GM21390 (cell line): ENCODE measurements at regions not wholly inside any gene's neighbourhood (a gene's known extent, or its start where the extent isn't known, plus 50 kb on each side); places are given as distances from the start of the nearest gene placed in this dataset.

ENCODE experiments used
- ATAC-seq: cut with Tn5 transposase; IDR thresholded peaks from one replicate; pipeline ENCODE4 v1.9.1; 2021; ENCODE audit not compliant: unreplicated experiment

DNA sequence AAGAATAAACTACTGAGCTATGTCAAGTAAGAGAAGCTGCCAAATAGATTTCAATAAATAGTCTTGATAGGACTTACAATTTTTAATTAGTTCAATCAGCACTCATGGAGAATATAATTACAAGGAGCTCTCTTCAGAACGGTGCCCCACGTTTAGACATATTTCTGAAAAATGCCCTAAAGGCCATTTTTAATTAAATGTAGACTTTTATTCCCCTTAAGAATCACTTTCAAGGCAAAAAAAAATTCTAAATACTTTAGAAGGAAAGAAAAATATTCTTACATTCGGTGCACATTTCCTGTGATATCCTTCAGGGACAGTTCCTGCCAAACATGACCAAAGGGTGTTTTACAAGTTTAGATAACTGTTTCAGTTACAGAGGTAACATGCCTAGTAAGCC is 202.5 kb upstream of the CDH7 start:
- ATAC-seq, result no peak

DNA sequence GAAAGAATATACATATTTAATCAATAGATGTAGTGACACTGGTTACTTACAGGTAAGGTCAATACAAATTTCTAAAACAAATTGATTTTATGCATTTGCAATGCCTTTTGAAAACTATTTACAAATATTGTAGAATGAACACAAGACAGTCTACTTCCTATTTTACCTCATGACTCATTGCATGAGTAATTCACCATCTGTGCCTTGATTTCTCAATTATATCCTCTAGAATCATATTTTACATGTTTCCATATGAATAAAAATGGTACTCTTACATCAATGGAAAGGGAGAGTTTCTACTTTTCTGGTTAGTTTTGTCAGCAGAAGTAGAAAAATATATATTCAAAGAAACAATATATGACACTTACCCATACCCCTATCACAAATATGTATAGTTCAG is 203.8 kb upstream of the CDH7 start:
- no peak for ATAC-seq

DNA sequence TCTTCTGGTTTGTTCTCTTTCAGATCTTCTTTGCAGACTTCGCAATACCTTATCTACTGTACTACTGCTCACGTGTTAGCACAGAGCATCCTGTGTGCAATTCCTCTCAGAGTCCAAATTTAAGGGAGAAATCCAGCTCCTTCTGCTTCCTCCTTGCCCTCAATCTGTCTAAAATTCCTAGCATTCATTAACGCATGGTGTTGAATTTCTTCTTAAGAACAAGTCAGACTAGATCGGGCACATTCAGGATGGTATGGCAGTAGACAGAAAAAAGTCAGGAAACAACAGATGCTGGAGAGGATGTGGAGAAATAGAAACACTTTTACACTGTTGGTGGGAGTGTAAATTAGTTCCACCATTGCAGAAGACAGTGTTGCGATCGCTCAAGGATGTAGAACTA is 206.1 kb upstream of the CDH7 start:
- ATAC-seq, result no peak

DNA sequence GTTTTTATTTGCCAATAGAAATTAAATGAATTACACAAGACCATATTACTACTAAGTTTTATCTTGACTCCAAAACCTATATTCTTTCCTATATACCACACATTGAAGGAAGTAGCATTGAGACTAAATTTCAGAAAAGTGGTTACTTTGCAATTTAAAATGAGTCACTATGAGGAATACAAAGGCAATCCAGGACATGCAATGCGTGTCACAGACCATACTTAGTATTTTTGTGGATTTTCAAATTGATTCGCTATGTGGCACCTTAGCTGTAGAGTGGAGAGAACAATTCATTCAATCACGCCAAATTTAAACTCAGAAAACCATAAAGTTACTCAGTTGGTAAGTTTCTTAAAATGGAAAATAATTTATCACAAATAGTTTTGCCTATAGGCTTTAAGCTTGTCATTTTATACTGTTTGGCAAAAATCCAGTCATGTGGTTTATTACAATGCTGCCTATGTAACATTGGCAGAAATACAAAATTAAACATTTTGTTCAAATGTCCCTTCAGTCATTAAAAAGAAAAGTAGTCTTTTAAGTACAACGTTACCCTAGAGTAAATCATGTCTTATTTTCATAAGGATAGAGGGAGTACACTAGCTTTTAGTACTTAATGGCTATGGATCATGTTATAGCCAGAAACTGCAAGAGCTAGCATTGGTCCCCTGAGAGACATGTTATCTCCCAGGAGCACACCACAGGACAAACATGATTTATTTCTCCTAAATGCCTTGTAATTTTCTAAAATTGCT is 222.8 kb upstream of the CDH7 start:
- no peak for ATAC-seq

DNA sequence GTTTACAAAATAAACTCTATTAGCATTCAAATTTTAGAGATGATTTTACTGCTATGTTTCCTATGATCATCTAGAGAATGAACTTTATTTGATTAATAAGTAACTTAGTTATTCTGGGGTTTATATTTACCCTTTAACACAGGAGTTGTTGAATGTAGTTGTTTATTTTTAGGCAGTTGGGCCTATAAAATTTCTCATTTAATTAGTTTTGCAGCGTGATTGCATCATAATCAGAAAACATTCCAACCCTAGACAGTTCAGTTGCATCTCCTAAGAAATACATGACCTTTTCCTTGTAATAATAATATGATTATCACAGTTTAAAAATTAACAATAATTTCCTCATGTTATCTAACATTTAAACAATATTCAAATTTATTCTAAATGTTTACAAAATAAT is 224.7 kb upstream of the CDH7 start:
- ATAC-seq, result no peak

DNA sequence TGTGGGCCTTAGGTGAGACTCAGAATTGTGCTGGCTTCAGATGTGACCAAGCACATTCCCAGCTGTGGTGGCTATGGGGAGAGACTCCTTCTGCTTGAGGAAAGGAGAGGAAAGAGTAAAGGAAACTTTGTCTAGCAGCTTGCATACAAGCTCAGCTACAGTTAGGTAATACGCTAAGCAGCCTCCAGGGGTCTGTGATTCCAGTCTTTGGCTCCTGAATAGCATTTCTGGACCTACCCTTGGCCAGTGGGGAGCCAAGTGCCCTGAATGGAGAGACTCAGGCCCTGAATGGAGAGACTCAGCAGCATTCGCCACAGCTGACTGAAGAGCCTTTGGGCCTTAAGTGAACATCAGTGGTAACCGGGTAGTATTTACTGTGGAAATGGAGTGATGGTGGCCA is 227.4 kb upstream of the CDH7 start:
- ATAC-seq, result no peak

DNA sequence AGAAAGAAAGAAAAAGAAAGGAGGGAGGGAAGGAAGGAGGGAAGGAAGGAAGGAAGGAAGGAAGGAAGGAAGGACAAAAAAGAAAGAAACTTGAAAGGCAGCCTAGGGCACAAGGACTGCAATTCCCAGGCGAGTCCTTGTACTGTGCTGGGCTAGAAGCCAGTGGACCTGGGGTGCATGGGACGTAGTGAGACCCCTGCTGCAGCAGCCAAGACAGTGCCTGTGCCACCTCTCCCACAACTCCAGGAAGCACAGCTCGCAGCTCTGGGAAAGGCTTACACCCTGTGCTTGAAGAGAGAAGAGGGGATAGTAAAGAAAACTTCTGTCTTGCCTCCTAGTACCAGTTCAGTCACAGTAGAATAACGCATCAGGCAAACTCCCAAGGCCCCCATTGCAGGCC is 227.9 kb upstream of the CDH7 start:
- no peak for ATAC-seq

DNA sequence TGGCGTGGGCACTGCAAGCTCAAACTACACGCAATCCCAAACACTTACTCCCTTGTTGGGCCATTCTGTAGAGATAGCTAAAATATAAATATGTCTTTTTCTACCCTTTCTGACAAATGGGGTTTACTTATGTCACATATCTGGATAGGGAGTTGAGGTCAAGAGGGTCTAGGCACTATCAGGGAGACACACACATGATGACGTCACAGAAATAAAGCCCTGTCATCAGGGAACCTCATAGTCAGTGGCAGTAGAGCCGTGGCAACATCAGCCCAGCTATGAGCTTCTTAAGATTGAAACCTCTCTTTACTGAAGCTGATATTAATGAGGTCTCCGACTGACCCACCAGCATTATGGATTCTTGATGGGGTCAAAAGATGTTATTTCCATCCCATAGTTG is 234.6 kb upstream of the CDH7 start:
- ATAC-seq, result no peak

DNA sequence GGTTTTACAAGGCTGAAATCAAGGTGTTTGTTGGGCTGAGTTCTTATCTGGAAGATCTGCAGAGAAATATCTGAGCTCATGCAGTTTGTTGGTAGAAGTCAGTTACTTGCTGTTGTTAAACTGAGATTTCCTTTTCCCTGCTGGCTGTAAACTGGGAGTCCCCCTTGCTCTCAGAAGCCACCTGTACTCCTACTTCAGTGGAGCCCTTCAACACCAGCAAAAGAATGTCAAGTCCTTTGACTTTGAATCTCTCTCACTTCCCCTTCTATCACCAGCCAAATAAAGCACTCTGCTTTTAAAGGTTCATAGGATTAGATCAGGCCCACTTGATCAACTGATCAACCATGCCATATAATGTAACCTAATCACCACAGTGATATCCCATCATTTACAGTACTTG is 252.2 kb upstream of the CDH7 start:
- no peak for ATAC-seq

DNA sequence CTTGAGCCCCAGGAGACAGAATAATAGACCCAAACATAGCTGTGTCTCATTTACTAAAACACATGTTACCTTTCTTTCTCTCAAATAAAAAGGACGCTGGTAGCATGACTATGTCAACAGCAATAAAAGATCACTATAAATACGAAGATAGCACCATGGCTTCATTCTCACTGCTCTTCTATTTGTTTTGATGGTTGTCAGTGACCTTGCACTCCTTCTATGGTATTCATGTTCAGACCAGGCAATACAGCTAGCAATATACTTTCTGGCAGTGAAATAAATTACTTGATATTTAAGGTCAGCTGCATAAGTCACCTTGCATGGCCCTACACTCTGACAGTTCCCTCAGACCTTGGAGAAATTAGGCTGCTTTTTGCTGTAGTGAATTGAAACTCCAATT is 263.2 kb upstream of the CDH7 start:
- no peak for ATAC-seq

DNA sequence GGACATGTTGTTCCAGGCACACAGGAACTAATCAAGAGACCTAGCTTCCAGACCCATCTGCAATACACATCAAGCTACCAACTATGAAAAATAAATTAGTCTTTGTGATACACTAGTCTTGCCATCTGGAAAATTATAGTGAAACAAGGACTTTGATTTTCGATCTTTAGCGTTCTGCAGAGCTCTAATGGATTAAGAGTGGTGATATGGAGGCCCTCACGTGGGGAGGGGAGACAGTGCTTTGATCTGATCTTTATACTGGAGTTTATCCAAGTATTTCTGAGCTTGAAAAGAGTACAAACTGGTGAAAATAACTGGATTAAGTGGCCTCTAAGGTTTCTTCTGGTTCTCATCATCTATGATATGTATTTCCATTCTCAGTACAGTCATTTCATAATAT is 273.4 kb upstream of the CDH7 start:
- no peak for ATAC-seq

DNA sequence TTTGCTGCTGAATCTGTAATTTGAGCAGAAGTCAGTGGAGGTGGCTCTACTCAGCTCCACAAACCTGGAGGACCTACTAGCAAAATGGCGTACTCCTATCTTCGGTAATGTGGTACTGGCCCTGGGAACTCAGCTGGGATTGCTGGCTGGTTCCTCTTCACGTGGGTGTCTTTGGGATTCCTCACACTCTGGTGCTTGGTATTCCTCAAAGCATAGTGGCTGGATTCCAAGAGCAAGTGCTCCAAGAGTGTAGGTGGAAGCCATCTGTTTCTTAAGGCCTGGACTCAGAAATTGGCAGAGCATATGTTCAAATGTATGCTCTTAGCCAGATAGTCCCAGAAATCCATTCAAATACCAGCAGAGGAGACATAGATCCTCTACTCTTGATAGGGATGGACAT is 281.9 kb upstream of the CDH7 start:
- ATAC-seq, result no peak

DNA sequence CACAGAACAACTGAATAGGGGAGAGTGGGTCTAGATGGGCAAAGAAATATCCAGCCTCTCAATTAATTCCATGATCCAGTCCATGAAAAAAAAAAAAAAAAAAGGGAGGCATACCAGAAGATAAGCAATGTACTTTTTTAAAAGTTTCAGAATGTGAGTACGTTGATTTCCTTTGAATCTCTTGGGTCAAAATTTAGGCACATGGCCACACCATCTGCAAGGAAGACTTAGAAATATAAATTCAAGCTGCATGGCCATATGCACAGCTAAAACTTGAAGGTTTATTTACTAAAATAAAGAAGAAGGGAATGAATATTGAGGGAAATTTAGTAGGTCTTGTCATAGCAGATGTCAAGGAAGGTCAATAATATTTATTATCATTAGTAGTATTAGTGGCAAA is 286.5 kb upstream of the CDH7 start:
- ATAC-seq, result no peak

DNA sequence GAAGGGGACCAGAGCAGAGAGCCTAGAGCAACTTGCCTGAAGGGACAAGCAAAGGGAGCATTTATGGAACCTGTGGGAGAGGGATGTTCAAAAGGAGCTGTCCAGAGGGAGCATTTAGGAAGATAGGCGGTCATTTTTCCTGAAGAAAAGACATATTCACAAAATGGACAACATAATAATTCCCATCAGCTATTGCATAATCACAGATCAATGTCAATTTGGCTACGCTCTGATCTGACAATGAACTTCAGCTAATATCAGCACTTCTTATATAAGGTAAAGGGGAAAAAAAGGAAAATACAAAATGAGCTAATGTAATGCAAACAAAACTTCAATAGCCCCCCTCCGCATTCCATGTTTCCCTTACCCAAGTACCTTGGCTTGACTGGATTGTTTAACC is 291.1 kb upstream of the CDH7 start:
- ATAC-seq, result no peak

DNA sequence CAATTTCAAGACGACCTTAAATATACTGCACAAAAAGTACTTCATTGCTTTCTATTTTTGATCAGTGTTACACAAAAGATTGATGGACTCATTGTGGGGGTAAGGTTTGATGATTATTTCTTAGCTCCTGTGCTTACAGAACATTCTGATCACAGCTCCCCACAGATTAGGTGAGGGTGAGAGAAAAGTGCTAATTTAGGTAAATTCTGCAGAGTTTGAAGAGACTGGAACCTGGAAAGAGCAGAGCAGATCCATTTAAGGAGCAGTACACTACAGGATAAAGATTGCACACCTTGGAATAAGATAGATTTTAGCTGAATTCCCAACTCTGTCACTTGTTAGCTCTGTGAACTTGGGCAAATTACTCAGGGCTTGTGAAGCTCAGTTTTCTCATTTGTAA is 291.9 kb upstream of the CDH7 start:
- no peak for ATAC-seq

DNA sequence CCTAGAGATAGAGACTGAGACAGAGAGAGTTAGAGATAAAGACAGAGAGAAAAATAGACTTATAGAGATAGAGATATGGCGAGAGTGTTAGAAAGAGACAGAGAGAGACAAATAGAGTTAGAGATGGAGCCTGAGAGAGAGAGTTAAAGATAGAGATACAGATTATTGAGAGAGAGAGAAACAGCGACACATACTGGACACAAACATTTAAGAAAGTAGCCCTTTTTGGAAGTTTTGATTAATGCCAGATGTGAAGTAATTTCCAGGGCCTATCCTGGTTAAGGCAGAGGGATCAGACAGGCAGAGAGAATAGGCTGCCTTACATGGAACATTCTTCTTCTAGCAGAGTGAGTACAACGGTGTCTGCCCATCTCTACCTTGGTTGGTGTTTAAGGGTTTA is 311.6 kb upstream of the CDH7 start:
- no peak for ATAC-seq

DNA sequence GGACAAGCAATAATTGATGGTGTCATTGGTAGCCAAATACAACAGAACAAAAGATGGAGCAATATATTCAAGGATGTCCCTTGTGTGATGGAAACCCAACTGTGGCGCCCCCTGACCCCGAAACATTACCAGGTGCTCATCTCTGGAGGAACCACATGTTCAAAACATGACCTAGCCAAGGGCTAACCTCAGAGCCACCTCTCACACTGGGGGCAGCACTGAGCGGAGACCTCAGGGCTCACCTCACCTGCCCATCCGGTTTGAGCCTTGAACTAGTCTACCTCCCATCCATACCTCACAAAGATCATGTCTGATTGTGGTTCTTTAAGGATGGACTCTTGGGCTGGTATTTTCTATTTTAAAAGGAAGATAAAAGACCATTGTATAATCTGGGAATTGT is 314.4 kb upstream of the CDH7 start:
- ATAC-seq, result no peak

DNA sequence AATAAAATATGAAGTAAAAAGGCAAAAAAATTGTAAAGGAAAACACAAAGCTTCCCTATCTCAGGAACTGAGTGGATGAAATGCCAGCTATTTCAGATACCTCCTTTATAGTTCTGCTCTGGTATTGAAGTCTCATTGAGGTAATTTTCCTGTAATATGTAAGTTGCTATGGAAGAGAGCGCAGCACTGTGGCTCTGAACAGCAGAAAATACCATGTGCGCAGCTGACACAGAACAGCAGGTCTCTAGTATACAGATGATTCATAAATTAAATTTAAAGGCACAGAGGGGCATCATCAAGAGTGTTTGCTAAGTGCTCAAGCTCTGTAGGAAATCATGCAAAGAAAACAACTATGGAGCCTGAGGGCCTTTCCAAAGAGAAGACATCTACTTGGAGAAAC is 315.3 kb upstream of the CDH7 start:
- ATAC-seq, result no peak

DNA sequence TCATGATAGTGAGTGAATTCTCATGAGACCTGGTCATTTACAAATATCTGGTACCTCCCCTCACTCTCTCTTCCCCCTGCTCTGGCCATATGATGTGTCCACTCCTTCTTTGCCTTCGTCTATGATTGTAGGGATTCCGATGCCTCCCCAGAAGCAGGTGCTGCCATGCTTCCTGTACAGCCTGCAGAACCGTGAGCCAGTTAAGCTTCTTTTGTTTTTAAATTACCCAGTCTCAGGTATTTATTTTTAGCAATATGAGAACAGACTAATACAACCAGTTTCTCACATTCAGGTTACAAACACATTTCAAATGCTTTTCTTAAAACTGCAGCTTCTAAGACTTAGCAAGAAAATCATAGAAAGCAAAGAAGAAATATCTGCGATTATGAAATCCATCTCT is 321.2 kb upstream of the CDH7 start:
- no peak for ATAC-seq

DNA sequence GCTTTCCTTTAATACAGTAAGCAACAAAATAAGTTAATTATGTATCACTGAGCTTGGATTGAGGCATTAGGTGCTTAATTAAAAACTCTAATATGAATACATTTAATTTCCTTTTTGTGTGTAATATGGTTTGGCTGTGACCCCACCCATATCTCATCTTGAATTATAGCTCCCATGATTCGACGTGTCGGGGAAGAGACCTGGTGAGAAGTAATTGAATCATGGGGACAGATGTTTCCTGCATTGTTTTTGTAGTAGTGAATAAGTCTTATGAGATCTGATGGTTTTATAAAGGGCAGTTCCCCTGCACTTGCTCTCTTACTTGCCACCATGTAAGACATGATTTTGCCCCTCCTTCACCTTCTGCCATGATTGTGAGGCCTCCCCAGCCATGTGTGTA is 325.4 kb upstream of the CDH7 start:
- no peak for ATAC-seq

DNA sequence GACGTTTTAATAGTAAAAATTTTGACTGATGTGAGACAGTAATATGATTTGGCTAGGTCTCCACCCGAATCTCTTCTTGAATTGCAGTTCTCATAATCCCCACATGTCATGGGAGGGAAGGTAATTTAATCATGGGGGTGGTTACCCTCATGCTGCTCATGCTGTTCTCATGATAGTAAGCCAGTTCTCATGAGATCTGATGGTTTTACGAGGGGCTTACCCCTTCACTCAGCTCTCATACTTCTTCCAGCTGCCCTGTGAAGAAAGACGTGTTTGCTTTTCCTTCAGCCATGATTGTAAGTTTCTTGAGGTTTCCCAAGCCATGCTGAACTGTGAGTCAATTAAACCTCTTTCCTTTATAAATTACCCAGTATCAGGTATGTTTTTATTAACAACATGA is 327.0 kb upstream of the CDH7 start:
- ATAC-seq, result no peak

DNA sequence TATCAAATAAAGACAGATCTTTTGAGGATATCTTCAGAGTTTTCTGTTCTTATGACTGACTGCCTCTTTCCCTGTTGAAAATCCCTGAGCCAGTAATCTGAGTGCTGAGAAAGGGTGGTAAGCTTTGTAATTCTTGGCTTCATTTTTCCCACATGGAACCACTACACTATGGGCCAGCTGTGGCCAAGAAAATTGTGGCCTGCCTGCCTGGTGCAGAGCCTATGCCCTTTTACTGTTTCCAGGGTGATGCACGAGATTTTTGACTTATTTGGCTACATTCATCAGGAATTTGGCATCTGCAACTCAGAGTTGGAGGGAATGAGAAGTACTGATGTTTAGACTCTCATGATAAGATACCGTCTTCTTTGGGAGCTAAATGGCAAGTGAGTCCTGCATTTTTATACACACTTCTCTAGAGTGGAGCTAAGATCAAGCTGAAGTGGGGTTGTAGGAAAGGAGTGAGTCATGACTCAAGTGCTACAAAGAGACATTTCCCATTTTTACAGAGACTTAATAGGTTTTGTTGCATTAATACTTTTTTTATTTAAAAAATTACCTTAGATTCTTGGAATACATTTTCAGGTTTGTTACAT is 328.2 kb upstream of the CDH7 start:
- ATAC-seq, result no peak

DNA sequence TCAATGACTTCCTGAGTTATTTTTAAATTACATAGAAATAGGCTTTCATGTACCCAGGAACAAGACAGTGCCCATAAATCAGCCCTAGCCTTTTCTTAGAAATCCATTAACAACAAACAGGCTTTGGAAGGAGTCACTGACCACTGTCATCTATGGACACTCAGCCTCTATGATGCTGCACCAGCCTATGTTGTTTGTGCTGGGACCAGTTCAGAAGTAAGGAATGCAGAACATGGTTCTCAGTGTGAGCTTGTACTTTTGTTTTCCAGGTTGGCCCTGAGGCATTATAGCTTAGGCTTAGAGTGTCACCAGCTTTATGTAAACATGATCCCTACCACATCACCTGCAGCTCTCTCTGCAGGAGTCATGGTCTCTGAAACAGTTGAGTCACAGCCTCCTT is 335.7 kb upstream of the CDH7 start:
- no peak for ATAC-seq
